Fibroblast of skin of back (primary cell): ENCODE measurements at regions not wholly inside any gene's neighbourhood (a gene's known extent, or its start where the extent isn't known, plus 50 kb on each side); places are given as distances from the start of the nearest gene placed in this dataset.

Source experiments
- DNase-seq: peaks from one replicate; pipeline ENCODE4 v3.0.0-alpha.2; 2013

DNA sequence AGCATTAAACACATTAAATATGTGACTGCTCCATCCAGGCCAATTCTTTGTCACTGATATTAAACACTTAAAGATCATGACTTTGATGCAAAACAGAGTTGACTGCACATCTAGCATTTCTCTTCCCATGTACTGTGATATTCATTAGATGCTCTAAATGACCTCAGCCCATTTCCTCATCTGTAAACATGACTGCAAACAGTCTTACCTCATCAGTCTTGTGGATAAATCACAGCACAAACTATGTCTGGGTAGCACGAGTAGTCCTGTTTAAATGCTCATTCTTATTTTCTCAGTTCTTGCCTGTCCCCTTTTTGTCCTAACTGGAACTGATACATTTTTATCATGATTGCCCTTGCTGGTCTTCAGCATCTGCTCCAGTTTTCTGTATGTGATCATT is 1974.8 kb upstream of the LRRTM1 start:
- DNase-seq = no peak

- DNase-seq = no peak
These were observed 1973.9 kb upstream of the LRRTM1 start for GRCh38 chr2:82278416-82278815.

DNA sequence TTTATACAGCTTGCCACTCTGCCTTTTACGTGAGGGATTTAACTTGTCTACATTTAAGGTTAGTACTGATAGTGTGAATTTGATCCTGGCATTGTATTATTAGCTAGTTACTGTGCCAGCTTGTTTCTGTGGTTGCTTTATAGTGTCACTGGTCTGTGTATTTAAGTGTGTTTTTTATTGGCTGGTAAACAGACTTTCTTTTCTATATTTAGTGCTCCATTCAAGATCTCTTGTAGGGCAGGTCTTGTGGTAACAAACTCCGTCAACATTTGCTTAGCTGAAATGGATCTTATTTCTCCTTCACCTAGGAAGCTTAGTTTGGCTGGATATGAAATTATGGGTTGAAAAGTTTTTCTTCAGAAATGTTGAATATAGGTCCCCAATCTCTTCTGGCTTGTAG is 1971.0 kb upstream of the LRRTM1 start:
- no peak for DNase-seq

GRCh38 chr2:82268446-82268845 is 1963.9 kb upstream of the LRRTM1 start:
- no peak for DNase-seq

- no peak for DNase-seq
These were observed 1956.0 kb upstream of the LRRTM1 start for GRCh38 chr2:82260521-82260920.

DNA sequence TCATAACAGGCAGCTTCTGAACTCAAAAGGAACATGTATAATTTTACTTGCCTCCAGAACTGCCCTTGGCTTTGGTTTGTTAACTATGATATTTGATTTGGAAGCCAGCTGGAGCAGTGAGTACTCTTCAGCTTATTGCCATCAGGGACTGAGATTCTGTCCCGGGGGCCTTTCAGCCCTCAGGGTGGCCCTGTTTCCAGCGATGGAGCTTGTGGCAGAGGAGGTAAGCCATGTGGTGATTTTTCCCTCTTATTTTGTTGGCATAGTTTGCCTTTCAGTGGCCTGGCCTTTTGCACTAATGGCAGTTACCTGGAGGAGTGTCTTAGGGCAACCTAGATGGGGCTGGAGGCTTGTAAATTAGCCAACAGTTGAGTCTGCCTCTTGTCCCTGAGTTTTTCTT is 1955.0 kb upstream of the LRRTM1 start:
- DNase-seq = no peak

GRCh38 chr2:82257796-82258555 is 1953.4 kb upstream of the LRRTM1 start:
- no peak for DNase-seq

GRCh38 chr2:82256983-82257632 is 1952.6 kb upstream of the LRRTM1 start:
- no peak for DNase-seq

DNA sequence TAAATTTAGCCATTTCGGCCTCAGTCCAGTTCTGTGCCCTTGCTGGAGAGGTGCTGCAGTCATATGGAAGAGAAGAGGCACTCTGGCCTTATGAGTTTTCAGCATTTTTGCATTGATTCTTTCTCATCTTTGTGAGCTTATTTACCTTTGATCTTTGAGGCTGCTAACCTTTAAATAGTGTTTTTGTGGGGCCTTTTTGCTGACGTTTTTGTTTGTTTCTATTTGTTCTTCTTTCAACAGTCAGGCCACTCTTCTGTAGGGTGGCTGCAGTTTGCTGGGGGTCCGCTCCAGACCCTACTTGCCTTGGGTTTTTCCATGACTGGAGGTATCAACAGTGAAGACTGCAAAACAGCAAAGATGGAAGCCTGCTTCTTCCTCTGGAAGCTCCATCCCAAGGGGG is 1951.7 kb upstream of the LRRTM1 start:
- DNase-seq = no peak

DNA sequence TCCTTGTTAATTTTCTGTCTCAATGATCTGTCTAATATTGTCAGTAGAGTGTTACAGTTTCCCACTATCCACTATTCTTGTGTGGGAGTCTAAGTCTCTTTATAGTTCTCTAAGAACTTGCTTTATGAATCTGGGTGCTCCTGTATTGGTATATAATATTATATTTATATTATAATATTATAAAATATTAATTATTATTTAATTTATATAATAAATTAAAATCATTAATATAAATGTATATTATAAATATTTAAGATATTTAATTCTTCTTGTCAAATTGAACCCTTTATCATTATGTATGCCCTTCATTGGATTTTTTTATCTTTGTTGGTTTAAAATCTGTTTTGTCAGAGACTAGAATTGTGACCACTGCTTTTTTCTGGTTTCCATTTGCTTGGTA is 1950.2 kb upstream of the LRRTM1 start:
- DNase-seq = no peak

DNA sequence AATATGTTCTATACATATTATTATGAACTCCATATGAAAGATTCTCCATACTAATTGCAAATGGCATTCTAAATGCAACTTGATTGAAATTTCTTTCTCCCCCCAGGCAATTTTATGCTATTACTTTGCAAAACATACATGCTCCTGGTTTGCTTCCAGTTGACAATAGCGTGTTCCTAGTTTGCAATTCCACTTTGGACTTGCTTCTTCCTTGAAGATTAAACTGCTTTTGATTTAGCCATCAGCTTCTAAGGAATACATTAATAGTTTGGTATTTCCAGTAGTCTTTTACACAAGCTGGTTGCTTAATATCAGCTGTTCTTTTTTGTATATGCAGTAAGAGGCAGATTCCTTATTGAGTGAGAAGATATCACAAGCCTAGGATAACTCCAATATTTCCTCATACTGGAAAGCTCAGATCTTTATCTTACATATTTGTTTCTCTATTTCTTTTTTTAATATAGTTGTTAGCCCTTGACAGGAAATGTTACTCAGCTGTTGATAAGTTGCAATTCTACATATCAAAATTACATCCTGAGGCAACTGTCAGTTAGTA is 1941.7 kb upstream of the LRRTM1 start:
- no peak for DNase-seq

DNA sequence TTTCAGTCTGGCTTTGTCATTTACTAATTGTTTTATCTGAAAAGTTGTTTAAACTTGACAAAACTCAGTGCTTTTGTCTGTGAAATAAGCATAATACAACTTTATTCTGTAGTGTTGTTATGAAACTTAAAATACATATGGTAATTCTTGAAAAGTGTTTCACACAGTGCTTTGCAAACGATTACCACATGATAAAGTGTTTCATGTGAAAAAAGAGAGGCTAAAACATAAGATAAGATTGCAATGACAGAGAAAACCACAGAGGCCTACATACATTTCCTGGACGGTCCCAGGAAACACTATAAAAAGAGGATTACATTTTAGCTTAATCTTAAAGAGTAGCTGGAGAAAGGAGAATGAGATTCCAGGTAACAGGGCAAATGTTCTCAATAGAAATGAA is 1934.6 kb upstream of the LRRTM1 start:
- DNase-seq = no peak

DNA sequence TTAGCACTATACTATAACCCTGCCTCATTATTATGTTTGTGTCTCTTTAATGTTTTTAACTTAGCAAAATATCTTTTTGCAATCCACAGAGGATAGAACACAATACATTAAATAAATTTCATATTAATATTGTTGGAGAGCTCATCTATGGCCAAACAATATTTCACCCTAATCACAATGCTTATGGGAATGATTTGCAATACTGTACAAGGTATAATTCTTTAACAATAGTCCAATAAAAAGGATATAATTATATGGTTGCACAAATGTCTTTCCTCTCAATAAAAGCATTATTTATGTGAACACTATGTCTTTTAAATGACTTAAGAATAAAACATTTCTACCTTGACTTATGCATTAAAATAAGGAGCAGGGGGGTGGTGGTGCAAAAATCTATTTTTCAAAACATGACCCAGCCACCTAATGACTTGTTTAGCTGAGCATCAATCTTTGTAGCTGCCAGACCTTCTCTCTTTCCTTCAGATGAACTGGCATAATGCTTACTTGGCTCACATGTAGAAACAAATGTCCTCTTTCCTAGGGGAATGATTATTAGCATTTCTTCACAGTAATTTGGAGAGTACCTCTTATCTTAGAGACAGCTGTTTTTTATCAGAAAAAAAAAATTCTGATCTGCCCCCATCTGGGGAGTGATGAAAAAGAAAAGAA is 1933.6 kb upstream of the LRRTM1 start:
- no peak for DNase-seq

GRCh38 chr2:82234283-82234874 is 1929.8 kb upstream of the LRRTM1 start:
- no peak for DNase-seq

DNA sequence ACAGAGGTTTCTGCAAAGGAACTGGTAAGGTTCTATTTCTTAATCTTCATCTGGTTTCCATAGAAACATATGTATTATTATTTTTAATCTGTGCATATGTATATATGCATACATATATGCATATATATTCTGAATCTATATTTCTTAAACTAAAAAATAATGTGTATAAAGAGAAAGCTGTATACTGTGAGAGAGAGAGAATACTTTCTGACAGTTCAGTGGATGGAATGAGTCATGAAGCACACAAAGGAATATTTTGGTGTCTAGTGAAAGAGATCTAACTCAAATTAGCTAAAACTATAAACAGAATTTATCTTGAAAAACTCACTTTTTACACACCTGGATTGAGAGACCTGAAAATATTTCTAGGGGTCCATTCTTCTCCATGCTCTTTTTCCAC is 1929.3 kb upstream of the LRRTM1 start:
- no peak for DNase-seq

DNA sequence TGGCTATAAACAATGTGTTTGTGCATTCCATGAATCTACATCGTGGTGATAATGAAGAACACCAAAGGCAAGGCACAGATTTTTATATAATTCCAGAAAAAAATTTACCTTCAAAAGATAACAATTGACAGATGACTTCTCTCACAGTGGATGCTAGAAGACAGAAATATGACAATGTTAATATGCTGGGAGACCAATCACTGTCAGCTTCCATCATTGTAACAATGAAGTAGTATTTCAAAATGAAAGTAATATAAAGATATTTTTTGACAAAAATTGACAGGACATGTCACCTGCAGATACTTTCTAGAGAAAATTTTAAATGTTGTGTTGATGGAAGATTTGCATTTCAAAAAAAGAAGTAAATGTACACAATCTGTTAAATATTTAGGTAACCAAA is 1925.9 kb upstream of the LRRTM1 start:
- no peak for DNase-seq

DNA sequence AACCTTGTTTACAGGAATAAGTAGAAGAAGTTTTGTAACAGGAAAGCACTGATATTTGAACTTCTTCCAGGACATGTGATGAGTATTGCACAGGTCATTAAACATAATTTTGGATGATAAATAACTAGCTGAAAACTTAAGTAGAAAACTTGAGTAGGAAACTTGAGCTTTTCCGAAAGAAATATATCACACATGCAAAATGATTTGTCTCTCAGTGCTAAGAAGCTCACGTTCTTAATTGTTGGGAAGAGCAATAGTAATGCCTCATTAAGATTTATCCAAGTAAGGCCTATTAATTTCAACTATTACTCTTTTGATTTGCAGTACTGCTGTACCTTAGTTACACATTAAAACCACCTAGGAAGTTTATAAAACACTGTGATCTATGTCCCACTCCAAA is 1921.9 kb upstream of the LRRTM1 start:
- no peak for DNase-seq

- no peak for DNase-seq
These were observed 1919.9 kb upstream of the LRRTM1 start for GRCh38 chr2:82224301-82224940.

DNA sequence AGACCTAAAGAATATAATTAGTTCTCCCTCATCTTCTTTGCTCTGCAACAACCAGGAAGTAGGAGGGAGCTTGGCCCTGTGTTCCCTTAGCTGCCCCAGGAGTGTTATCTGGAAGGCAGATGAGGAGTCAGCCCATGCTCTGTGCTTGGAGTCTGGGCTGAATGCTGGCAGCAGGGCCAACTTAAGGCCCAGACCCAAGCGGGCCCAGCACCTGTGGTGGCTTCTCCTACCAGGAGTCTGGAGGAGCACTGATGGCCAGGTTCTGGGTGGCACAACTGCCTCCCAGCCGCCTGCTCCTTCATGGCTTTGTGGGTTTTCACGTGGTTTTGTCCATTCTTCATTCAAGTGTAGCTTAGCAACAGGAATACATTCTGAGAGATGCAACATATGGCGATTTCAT is 1910.7 kb upstream of the LRRTM1 start:
- DNase-seq = no peak

DNA sequence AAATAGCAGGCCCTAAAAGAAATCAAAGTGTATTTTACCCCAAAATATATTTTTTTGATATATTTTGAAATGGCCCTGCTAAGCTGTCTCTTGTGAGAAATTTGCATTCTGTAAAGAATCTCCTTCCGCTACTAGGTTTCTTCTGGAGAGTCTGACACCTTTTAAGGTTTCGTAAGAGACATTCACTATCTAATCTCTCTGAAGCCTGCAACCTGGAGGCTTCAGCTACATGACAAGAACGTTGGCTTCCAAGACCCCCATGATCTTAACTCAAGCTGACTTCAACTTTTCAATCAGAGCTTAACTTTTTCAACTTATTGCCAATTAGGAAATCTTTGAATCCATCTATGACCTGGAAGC is 1894.9 kb upstream of the LRRTM1 start:
- DNase-seq = no peak

- no peak for DNase-seq
These were observed 1894.4 kb upstream of the LRRTM1 start for GRCh38 chr2:82198809-82199492.

GRCh38 chr2:82182270-82182669 is 1877.7 kb upstream of the LRRTM1 start:
- no peak for DNase-seq
